ENCODE measurements at regions not wholly inside any gene's neighbourhood (a gene's known extent, or its start where the extent isn't known, plus 50 kb on each side); places are given as distances from the start of the nearest gene placed in this dataset.
"Not testable (repeated sequence)": the region's sequence is repeated elsewhere in the genome, so short reads cannot be mapped to it uniquely, and the experiment has no call there.

DNA sequence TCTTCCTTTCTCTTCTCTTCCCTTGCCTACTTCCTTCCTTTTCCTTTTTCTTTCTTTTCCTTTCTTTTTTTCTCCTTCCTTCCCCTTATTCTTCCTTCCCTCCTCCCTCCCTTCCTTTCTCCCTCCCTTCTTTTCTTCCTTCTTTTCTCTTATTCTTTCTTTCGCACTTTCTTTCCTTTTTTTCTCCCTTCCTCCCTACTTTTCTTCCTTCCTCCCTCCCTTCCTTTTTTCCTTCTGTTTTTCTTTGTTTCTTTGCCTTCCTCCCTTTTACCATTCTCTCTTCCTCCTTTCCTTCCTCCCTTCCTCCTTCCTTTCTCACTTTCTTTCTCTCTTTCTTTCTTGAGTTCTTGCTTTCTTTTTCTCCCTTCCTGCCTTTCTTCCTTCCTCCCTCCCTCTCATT is 416.5 kb downstream of the ANKRD30B start:
- H3K4me1 Mint-ChIP-seq; H3K27me3 Mint-ChIP-seq; ATAC-seq; H3K4me3 Mint-ChIP-seq; H3K36me3 Mint-ChIP-seq (ENCODE audit: low read depth); H3K9me3 ChIP-seq (ENCODE audit: control insufficient read depth, low read length, poor library complexity, severe bottlenecking); DNase-seq; H3K27ac Mint-ChIP-seq: not testable (repeated sequence)

GRCh38 chr18:15165048-15165447 is 417.1 kb downstream of the ANKRD30B start:
- Mint-ChIP-seq H3K4me1 (no peaks in the 10 kb centered on the region), H3K4me3 (no peak overlapping the region), H3K36me3 (ENCODE audit: low read depth) (peaks cover 2% of the 10 kb centered on the region), H3K27me3 (no peaks in the 10 kb centered on the region), H3K27ac (no peak overlapping the region)
- no peaks in the 10 kb centered on the region for H3K9me3 ChIP-seq (ENCODE audit: control insufficient read depth, low read length, poor library complexity, severe bottlenecking)
- DNase-seq: no peak
- ATAC-seq: no peak

GRCh38 chr18:15193028-15193427 is 445.1 kb downstream of the ANKRD30B start:
- DNase-seq; H3K4me1 Mint-ChIP-seq; H3K36me3 Mint-ChIP-seq (ENCODE audit: low read depth); H3K4me3 Mint-ChIP-seq; H3K9me3 ChIP-seq (ENCODE audit: control insufficient read depth, low read length, poor library complexity, severe bottlenecking); ATAC-seq; H3K27me3 Mint-ChIP-seq; H3K27ac Mint-ChIP-seq: not testable (repeated sequence)

DNA sequence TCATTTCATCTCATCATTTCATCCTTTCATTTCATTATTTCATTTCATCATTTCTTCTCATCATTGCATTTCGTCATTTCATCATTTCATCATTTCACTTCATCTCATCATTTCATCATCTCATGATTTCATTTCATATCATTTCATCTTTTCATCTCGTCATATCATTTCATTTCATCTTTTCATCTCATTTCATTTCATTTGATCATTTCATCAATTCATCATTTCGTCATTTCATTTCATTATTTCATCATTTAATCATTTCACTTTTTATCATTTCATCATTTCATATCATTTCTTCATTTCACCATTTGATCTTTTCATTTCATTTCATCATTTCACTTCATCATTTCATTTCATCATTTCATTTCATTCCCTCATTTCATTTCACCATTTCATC is 445.8 kb downstream of the ANKRD30B start:
- ATAC-seq, H3K4me3 Mint-ChIP-seq: not testable (repeated sequence)

DNA sequence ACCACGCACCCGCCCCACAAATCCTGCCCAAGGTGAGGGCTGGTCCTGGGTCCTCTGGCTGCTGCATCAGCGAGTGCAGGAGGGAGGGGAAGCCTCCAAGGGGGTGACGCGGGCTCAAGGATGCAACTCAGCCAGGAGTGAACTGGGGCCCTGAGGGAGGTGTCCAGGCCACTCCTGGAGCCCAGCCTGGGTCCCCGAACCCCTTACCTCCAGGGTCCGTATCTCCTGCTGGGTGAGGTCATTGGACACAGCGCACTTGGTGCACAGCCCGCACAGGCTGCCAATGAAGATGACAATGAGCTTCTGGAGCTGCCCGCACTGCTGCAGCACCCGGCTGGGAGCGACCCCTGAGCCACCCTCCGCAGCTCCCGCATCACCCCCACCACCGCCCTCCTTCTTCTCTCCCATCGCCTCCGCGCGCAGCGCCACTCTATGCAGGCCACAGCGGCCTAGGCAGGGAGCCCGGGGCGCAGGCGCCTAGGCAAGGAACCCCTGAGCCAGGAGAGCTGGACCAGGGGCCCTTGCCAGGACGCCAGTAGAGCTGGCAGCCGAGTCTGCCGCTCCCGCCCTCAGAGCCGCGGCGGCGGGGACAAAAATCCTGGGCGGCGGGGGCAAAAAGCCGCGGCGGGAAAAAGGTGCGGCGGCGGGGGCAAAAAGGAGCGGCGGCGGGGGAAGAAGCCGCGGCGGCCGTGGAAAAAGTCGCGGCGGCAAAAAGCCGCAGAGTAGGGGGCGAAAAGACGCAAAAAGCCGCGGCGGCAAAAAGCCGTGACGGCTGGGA is 449.6 kb downstream of the ANKRD30B start:
- not testable (repeated sequence) for H3K36me3 Mint-ChIP-seq (ENCODE audit: low read depth); H3K4me1 Mint-ChIP-seq; H3K27me3 Mint-ChIP-seq; H3K4me3 Mint-ChIP-seq; H3K9me3 ChIP-seq (ENCODE audit: control insufficient read depth, low read length, poor library complexity, severe bottlenecking); ATAC-seq; H3K27ac Mint-ChIP-seq
- peak in 2 of 3 donors; percentile 6 for DNase-seq

More for the DNA sequence above, 445.8 kb downstream of the ANKRD30B start:
- not testable (repeated sequence) for DNase-seq; H3K27ac Mint-ChIP-seq; H3K9me3 ChIP-seq (ENCODE audit: control insufficient read depth, low read length, poor library complexity, severe bottlenecking); H3K4me1 Mint-ChIP-seq; H3K36me3 Mint-ChIP-seq (ENCODE audit: low read depth); H3K27me3 Mint-ChIP-seq

GRCh38 chr18:15198116-15198389 is 450.1 kb downstream of the ANKRD30B start:
- no peak for ATAC-seq

More at GRCh38 chr18:15198116-15198389, 450.1 kb downstream of the ANKRD30B start:
- Mint-ChIP-seq H3K36me3 (ENCODE audit: low read depth) (no peaks in the 10 kb centered on the region), H3K27ac (no peak overlapping the region), H3K27me3 (peaks cover 12% of the 10 kb centered on the region), H3K4me3 (no peak overlapping the region), H3K4me1 (no peaks in the 10 kb centered on the region)
- no peaks in the 10 kb centered on the region for H3K9me3 ChIP-seq (ENCODE audit: control insufficient read depth, low read length, poor library complexity, severe bottlenecking)
- no peak for DNase-seq
